HG03565 (cell line): ENCODE measurements at regions not wholly inside any gene's neighbourhood (a gene's known extent, or its start where the extent isn't known, plus 50 kb on each side); places are given as distances from the start of the nearest gene placed in this dataset.
"Not testable (repeated sequence)": the region's sequence is repeated elsewhere in the genome, so short reads cannot be mapped to it uniquely, and the experiment has no call there.

ENCODE experiments used
- ATAC-seq: cut with Tn5 transposase; IDR thresholded peaks from one replicate; pipeline ENCODE4 v1.9.1; 2021; ENCODE audit warnings: mild to moderate bottlenecking, moderate library complexity; ENCODE audit not compliant: unreplicated experiment

- ATAC-seq, result not testable (repeated sequence)
Observed at GRCh38 chr2:66632882-66633281, 198.0 kb downstream of the MEIS1 start.

- no peak for ATAC-seq
Observed at GRCh38 chr2:66633631-66634030, 198.7 kb downstream of the MEIS1 start.

GRCh38 chr2:66634784-66635183, 199.9 kb downstream of the MEIS1 start:
- no peak for ATAC-seq

- ATAC-seq, result no peak
Observed at GRCh38 chr2:66641685-66642084, 206.8 kb downstream of the MEIS1 start.

- ATAC-seq, result not testable (repeated sequence)
Observed at GRCh38 chr2:66648081-66648480, 213.2 kb downstream of the MEIS1 start.

- ATAC-seq, result no peak
Observed at GRCh38 chr2:66649006-66649405, 214.1 kb downstream of the MEIS1 start.

- ATAC-seq, result no peak
Observed at GRCh38 chr2:66651295-66651694, 216.4 kb downstream of the MEIS1 start.

GRCh38 chr2:66660804-66661203, 225.9 kb downstream of the MEIS1 start:
- no peak for ATAC-seq

- ATAC-seq, result no peak
Observed at GRCh38 chr2:66661253-66662173, 226.6 kb downstream of the MEIS1 start.

- ATAC-seq, result no peak
Observed at GRCh38 chr2:66665124-66665984, 230.4 kb downstream of the MEIS1 start.

- no peak for ATAC-seq
Observed at GRCh38 chr2:66667301-66667700, 232.4 kb downstream of the MEIS1 start.

GRCh38 chr2:66673286-66673685, 238.4 kb downstream of the MEIS1 start:
- ATAC-seq, result no peak

GRCh38 chr2:66674087-66674486, 239.2 kb downstream of the MEIS1 start:
- ATAC-seq, result no peak

- ATAC-seq, result no peak
Observed at GRCh38 chr2:66675591-66675990, 240.7 kb downstream of the MEIS1 start.

GRCh38 chr2:66679442-66679841, 244.5 kb downstream of the MEIS1 start:
- no peak for ATAC-seq

GRCh38 chr2:66682476-66682875, 247.6 kb downstream of the MEIS1 start:
- ATAC-seq, result no peak

GRCh38 chr2:66683064-66683463, 248.1 kb downstream of the MEIS1 start:
- no peak for ATAC-seq

GRCh38 chr2:66683599-66683998, 248.7 kb downstream of the MEIS1 start:
- no peak for ATAC-seq

- no peak for ATAC-seq
Observed at GRCh38 chr2:66684289-66684688, 249.4 kb downstream of the MEIS1 start.

GRCh38 chr2:66686755-66687154, 251.8 kb downstream of the MEIS1 start:
- ATAC-seq, result no peak

- ATAC-seq, result no peak
Observed at GRCh38 chr2:66688951-66689350, 254.0 kb downstream of the MEIS1 start.
